Spinal cord (tissue), 9 donors: ENCODE measurements at regions not wholly inside any gene's neighbourhood (a gene's known extent, or its start where the extent isn't known, plus 50 kb on each side); places are given as distances from the start of the nearest gene placed in this dataset.
A peak's percentile ranks its signal among the peaks of the same experiment; 100 is the strongest.

Experiments used
- DNase-seq, 6 donors: peaks; one replicate each; pipeline versions ENCODE4 v3.0.0 to v3.0.0-alpha.2; 2013 to 2015; ENCODE audit warnings: low spot score in 6 of 6, low read depth in 4 of 6
- H3K27ac ChIP-seq: one replicate; pipeline ENCODE4 v1.5.1; 2013; ENCODE audit warnings: low read depth, low read length, control low read depth
- H3K27me3 ChIP-seq: one replicate; pipeline ENCODE4 v1.6.1; 2013; ENCODE audit warnings: low read length; ENCODE audit not compliant: control insufficient read depth, insufficient read depth
- H3K36me3 ChIP-seq: one replicate; pipeline ENCODE4 v1.6.1; 2013; ENCODE audit warnings: low read length; ENCODE audit not compliant: control insufficient read depth, insufficient read depth
- H3K4me1 ChIP-seq: one replicate; pipeline ENCODE4 v1.6.1; 2013; ENCODE audit warnings: low read length; ENCODE audit not compliant: control insufficient read depth, insufficient read depth
- H3K4me3 ChIP-seq: one replicate; pipeline ENCODE4 v1.5.1; 2013; ENCODE audit warnings: low read depth, low read length, control low read depth
- H3K9me3 ChIP-seq: one replicate; pipeline ENCODE4 v1.6.1; 2013; ENCODE audit warnings: low read length; ENCODE audit not compliant: control insufficient read depth, insufficient read depth
- WGBS: methylation state at CpG from one replicate; pipeline ENCODE4 v1.1.5; 2013; ENCODE audit warnings: missing lambda C conversion rate; ENCODE audit not compliant: insufficient coverage; 5-methylcytosine and 5-hydroxymethylcytosine counted together
- donor health status: healthy.

- Histone ChIP-seq H3K27me3 (no peaks in the 10 kb centered on the region), H3K4me1 (no peaks in the 10 kb centered on the region), H3K4me3 (no peak overlapping the region), H3K27ac (no peak overlapping the region), H3K9me3 (no peaks in the 10 kb centered on the region), H3K36me3 (no peaks in the 10 kb centered on the region)
- WGBS = 100% methylated on average over 2 of the region's 5 CpGs
- DNase-seq = no peak
Measured at GRCh38 chr3:8286086-8286485, 215.5 kb upstream of the LMCD1 start.

- Histone ChIP-seq H3K4me3 (no peak overlapping the region), H3K27ac (no peak overlapping the region), H3K36me3 (no peaks in the 10 kb centered on the region), H3K9me3 (no peaks in the 10 kb centered on the region), H3K4me1 (no peaks in the 10 kb centered on the region), H3K27me3 (no peaks in the 10 kb centered on the region)
- DNase-seq = no peak
Measured at GRCh38 chr3:8286749-8287148, 214.9 kb upstream of the LMCD1 start.

GRCh38 chr3:8290611-8291010 is 211.0 kb upstream of the LMCD1 start:
- no peak overlapping the region for H3K27ac ChIP-seq
- H3K4me1 ChIP-seq = no peaks in the 10 kb centered on the region
- no peaks in the 10 kb centered on the region for H3K36me3 ChIP-seq
- no peak overlapping the region for H3K4me3 ChIP-seq
- no peaks in the 10 kb centered on the region for H3K9me3 ChIP-seq
- H3K27me3 ChIP-seq = no peaks in the 10 kb centered on the region
- 70% methylated on average over 2 of the region's 2 CpGs for WGBS
- peak in 1 of 6 donors; percentile 58 for DNase-seq

- Histone ChIP-seq H3K4me1 (no peaks in the 10 kb centered on the region), H3K9me3 (no peaks in the 10 kb centered on the region), H3K27ac (no peak overlapping the region), H3K4me3 (no peak overlapping the region), H3K27me3 (no peaks in the 10 kb centered on the region), H3K36me3 (no peaks in the 10 kb centered on the region)
- no CpG with 5 or more reads among the region's 2 CpGs for WGBS
- no peak for DNase-seq
Measured at GRCh38 chr3:8296461-8296860, 205.2 kb upstream of the LMCD1 start.

GRCh38 chr3:8298021-8298954 is 203.3 kb upstream of the LMCD1 start:
- H3K4me1 ChIP-seq = no peaks in the 10 kb centered on the region
- 48% methylated on average over 4 of the region's 9 CpGs for WGBS
- no peaks in the 10 kb centered on the region for H3K9me3 ChIP-seq
- H3K27me3 ChIP-seq = no peaks in the 10 kb centered on the region
- H3K4me3 ChIP-seq = no peak overlapping the region
- no peaks in the 10 kb centered on the region for H3K36me3 ChIP-seq
- peak in 1 of 6 donors; percentile 54 for DNase-seq
- H3K27ac ChIP-seq = no peak overlapping the region

GRCh38 chr3:8301977-8302735 is 199.5 kb upstream of the LMCD1 start:
- Histone ChIP-seq H3K27ac (no peak overlapping the region), H3K9me3 (no peaks in the 10 kb centered on the region), H3K36me3 (no peaks in the 10 kb centered on the region), H3K4me1 (no peaks in the 10 kb centered on the region), H3K4me3 (no peak overlapping the region), H3K27me3 (no peaks in the 10 kb centered on the region)
- peak; percentile 41 to 94 (median 60) for DNase-seq
- 60% methylated on average over 1 of the region's 7 CpGs for WGBS

GRCh38 chr3:8303466-8303865 is 198.2 kb upstream of the LMCD1 start:
- Histone ChIP-seq H3K4me1 (no peaks in the 10 kb centered on the region), H3K27me3 (no peaks in the 10 kb centered on the region), H3K4me3 (no peak overlapping the region), H3K9me3 (no peaks in the 10 kb centered on the region), H3K36me3 (no peaks in the 10 kb centered on the region), H3K27ac (no peak overlapping the region)
- WGBS = 80% methylated on average over 1 of the region's 1 CpG
- no peak for DNase-seq

- H3K36me3 ChIP-seq = no peaks in the 10 kb centered on the region
- H3K9me3 ChIP-seq = peaks cover 5% of the 10 kb centered on the region
- H3K4me3 ChIP-seq = no peak overlapping the region
- no peaks in the 10 kb centered on the region for H3K4me1 ChIP-seq
- 64% methylated on average over 1 of the region's 1 CpG for WGBS
- no peaks in the 10 kb centered on the region for H3K27me3 ChIP-seq
- no peak overlapping the region for H3K27ac ChIP-seq
- DNase-seq = no peak
Measured at GRCh38 chr3:8305371-8305770, 196.3 kb upstream of the LMCD1 start.

GRCh38 chr3:8307545-8308110 is 194.0 kb upstream of the LMCD1 start:
- Histone ChIP-seq H3K27me3 (no peaks in the 10 kb centered on the region), H3K4me3 (no peak overlapping the region), H3K36me3 (no peaks in the 10 kb centered on the region), H3K9me3 (peaks cover 5% of the 10 kb centered on the region), H3K4me1 (no peaks in the 10 kb centered on the region), H3K27ac (no peak overlapping the region)
- DNase-seq = no peak
